ENCODE measurements at regions not wholly inside any gene's neighbourhood (a gene's known extent, or its start where the extent isn't known, plus 50 kb on each side); places are given as distances from the start of the nearest gene placed in this dataset.
"Not testable (repeated sequence)": the region's sequence is repeated elsewhere in the genome, so short reads cannot be mapped to it uniquely, and the experiment has no call there.

DNA sequence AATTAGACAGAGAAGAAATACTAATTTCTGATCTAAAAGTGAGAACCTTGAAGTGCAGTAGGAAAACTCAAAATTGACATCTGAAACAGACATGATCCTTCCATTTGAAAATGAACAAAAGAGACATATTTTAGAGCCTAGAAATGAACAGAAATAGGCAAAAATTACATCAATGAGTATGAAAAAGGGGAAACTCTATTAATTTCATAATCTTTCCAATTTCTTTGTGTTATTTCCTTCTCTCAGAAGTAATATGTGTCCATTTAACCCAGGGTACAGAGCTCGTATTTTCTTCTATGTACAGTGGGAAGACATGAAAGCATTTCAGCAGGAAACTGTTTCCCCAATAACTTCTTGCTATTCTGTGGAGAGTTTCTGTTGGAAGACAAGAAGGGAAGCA is 263.1 kb downstream of the CGGBP1 start:
- DNase-seq (ENCODE audit: low spot score) = no peak

DNA sequence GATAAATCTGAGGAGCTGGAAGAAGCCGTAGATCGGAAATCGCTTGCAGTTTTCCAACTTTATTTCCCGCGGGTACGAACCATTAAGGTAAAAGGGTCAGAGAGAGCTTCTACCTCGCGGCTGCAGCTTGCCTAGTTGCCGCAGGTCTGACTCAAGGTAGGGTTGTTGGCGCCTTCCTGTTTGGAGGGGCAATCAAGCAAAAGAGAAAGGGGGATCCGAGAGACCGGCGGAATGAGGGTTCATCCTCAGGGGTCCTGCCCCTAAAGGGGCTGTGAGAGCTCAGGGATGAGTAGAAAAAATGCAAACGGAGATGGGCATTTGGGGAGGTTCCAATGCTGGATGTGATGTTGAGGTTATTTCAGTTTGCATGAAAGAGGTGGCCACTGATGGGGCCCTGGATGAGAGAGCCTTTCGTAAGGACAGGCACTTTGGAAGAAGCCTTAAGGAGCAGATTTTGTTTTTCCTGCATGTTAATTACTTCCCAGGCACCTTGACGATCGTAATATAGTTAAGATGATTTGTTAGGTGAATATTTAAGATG is 265.4 kb downstream of the CGGBP1 start:
- DNase-seq (ENCODE audit: low spot score) = no peak

DNA sequence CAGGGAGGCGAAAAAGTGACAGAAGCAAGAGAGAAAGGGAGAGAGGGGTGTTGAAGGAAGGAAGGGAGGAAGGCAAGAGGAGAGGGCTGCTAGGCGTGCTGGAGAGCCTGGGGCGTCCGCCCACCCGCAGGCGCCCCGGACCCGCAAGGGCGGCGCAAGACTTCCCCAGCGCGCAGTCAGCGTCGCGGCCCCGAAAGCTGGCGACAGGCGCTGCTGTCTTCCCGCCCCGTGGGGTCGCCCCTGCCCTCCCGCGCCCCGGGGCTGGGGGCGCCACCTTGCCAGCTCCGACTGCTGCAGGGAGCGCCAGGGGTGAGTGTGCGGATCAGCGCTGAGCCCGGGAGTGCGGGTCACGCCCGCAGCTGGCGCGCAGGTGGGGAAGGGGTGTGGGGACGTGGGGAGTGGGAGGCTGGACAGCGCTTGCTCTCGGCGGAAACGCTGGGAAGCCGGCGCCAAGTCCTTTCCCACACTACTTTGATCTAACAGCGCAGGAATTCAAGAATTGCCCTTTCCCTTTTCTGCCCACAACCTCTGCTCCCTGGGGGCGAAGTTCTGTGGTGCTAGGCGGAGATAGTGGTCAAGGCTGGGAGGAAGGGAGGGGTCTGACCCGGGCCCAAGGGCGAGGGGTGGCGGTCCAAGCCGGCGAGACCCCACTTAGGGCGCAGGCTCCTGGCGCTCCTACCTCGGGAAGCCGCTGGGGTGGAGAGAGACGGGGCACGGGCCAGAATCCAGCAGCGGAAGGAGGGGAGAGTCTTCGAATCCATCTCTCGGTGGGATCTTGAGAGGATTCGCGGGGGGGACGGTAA is 266.1 kb downstream of the CGGBP1 start, which contains the start of gene HTR1F:
HTR1F (plus strand) TSS at position 173 of the 803 bp plus-strand sequence.
- DNase-seq (ENCODE audit: low spot score) = no peak

DNA sequence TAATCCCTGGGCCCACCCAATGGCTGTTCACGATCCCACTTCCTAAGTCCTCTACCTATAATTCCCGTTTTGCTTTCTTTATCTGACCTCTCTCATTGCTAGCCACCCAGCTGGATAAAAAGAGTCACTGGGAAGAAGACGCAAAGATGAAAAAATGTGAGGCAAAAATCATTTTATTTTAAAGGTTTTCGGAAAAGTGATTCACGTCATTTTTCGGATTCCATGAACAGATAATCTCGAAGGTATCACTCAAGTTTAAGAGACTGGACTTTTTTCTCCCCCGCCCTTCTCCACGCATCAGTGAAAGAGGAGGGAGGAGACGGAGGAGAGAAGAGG is 266.6 kb downstream of the CGGBP1 start:
- no peak for DNase-seq (ENCODE audit: low spot score)

DNA sequence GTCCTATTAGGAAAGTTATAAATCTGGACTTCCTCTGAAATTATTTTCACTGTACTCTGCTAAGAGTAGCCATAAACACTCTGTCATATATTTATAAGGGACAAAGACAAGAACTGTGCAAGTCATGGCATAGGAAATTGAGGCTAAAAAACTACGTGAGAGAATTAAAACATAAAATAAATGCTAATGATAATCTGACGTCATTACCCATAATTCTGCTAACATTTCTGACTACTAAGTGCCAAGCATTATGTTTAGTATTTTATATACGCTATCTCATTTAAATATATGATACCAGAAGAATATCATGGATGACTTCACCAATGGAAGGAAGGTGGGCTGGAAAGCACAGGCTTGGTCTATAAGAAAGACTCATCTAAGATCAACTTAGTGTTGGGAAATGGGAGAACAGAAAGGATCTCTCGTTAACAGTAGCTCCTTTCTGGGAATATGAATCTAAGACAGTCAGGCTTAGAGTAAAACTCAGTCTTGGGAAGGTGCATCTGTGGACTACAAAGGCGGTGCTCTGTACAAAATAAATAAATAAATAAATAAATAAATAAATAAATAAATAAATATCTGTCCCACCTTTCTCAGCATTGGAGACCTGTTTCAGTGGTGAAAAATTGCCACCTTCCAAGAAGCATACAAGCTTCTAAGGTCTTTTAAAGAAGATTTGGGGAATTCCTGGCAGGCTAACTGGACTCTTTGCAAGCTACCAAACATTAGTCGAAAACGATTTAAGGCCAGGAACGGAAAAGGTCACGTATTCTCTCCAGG is 267.4 kb downstream of the CGGBP1 start:
- DNase-seq (ENCODE audit: low spot score) = no peak

DNA sequence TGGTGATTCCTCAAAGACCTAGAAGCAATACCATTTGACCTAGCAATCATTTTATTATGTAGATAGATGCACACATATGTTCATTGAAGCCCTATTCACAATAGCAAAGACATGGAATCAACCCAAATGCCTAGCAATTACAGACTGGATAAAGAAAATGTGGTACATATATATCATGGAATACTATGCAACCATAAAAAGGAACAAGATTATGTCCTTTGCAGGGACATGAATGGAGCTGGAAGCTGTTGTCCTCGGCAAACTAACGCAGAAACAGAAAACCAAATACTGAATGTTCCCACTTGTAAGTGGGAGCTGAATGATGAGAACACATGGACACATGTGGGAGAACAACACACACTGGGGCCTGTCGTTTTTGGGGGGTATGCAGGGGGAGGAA is 269.8 kb downstream of the CGGBP1 start:
- DNase-seq (ENCODE audit: low spot score) = not testable (repeated sequence)

DNA sequence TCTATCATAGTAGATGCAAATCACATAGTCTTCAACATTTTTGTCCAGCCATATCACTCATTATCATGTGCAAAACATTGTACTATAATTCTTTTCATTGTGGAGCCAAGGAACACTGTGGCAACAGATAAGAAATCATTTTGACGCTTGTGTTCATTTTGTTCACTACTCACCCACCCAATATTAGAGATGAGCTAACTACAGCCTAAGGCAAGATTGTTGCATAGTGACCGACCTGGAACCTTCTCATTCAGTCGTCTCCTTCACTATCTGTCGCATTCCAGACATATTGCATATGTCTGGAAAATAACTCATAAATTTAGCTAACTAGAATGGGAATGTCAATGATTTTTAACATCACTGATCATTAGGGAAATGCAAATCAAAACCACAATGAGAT is 270.3 kb downstream of the CGGBP1 start:
- DNase-seq (ENCODE audit: low spot score) = no peak

DNA sequence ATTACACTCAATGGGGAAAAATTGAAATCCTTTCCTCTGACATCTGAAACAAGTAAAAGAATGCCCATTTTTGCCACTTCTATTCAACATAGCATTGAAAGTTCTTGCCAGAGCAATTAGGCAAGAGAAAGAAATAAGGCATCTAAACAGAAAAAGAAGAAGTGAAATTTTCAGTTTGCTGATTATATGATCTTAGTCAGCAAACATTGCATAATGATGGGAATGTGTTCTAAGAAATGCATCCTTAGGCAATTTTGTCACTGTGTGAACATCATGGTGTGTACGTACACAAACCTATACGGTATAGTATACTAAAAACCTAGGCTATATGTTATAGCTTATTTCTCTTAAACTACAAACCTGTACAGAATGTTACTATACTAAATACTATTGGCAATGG is 278.0 kb downstream of the CGGBP1 start:
- no peak for DNase-seq (ENCODE audit: low spot score)

DNA sequence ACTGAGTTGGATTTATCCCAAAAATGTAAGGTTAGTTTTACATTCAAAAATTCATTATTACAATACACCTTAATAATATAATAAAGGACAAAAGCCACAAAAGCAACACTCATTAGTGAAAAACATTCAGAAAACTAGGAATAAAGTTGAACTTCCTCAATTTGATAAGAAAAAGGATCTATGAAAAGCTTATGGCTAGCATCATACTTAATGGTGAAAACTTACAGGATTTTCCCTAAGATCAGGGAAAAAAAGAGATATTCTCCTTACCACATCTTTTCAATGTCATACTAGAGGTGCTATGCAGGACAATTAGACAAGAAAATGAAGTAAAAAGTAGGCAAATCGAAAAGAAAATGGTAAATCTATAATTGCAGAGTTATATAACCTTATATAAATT is 279.9 kb downstream of the CGGBP1 start:
- DNase-seq (ENCODE audit: low spot score) = no peak

DNA sequence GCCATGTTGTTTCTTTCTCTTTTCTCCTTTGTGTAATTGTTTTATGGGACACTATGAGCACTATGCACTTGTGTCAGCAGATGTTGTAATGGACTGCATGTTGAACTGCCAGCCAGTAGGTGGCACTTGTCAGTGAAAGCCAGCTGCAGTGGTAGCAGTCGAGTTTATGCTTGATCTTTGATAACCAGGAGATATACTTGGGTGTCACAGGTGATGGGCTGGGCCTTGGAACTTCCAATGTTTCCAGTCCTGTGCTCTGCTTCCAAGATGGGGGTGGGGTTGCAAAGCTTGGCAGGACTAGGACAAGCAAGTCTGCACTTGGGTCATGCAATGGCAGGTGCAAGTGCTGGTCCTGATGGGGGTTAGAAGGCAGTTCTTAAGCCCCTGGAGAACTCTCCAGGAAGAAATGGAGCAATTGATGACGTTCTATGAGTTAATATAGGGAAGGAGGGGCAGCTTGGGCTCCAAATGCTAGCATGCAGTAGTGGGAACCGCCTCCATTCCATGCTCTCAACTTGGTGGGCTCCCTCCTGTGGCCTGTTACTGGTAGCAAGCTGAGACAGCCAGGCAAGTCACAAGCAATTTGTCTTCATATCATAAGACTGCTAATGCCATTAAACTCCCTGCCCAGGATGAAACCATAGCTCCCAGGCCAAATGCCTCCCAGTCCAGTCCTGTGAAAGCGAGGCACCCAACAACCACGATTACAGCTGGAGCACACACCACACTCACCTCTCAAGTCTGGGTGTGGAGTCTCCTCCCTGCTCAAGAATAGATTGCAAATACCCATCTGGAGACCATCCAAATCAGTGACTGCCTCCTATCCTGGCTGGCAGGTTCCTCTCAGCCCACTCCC is 287.2 kb downstream of the CGGBP1 start:
- DNase-seq (ENCODE audit: low spot score) = peak; percentile 23

DNA sequence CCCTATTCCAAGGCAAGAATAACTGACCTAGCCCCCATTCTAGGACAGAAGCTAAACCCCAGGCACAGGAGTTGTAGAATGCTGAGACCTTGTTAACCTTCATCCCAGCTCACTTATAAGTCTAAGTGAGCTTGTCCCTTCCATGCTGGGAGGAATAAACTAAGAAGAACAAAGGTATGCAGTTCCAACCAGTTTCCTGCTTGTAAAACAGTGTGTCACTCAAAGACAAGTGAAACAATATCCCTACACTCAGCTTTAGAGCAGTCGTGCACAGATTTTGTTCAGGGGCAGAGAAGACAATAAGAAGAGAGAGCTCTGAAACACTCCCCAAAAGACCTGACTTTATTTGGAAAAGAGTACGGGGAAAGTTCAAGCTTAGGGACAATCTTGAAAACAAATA is 292.1 kb downstream of the CGGBP1 start:
- no peak for DNase-seq (ENCODE audit: low spot score)

DNA sequence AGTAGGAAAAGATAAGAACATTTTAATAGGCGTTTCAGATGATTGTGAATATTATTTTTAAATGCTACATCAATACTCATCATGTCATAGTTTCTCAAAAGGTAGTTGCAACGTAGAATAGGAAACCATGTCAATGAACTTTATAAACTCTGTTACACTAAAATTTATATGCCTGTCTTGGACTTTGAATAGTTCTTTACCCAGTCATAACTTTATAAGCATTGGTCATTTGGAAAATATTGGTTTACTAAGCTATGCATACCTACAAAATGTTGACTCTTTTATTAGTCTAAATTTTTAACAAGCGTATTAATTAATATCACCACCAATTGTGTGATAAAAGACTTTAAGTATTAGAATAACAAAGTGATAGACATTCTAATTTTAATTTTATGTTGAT is 293.5 kb downstream of the CGGBP1 start:
- no peak for DNase-seq (ENCODE audit: low spot score)

DNA sequence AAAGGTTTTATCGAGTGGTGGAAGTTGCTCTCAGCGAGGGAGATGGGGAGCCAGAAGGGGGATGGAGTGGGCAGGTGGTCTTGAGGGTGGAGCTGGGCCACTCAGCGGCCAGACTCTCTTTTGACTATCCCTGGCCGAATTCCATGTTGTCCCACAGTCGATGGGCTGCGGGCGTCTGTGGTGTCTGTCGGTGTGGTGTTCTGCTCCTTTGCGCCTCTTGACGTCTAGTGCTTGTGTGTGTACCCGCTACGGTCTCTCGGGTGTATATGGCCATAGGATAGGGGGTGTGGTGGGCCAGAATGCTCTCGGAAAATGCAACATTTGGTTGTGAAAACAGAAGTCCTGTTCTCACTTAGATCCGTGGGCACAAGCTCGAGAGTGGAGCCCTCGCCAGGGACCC is 297.0 kb downstream of the CGGBP1 start:
- no peak for DNase-seq (ENCODE audit: low spot score)

DNA sequence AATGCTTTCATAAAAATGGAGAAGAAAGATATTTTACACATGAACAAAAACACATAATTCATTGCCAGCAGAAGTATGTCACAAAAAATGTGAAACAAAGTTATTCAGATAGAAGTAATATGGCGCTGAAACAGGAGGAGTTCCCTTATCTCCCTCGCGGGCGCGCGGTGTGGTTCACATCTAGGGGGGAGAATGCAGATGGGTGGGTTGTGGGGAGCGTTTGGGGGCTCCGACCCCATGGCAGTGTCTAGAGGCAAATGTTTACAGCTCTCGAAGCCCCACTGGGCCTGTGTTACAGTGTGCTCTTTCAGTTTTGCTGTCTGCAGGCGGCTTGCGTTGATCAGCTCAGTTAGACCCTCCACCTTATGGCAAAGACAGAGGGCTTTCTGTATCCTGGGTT is 297.5 kb downstream of the CGGBP1 start:
- DNase-seq (ENCODE audit: low spot score) = no peak

DNA sequence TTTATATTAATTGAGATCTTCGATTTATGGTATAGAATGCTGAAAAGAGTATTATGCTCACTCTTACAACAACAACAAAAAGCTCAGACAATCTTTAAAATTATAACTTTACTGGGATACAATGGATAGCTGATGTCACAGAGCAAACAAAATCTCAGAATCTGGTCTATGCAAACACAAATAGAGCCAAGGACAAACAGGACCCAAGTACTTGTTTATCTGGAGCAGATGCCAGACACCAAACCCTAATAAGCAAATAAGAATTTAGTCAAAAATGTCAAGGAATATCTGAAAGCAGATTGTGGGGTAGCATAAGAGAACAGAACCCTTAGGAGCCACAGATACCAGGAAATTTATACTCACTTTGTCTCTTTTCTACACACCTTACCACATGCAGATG is 302.2 kb downstream of the CGGBP1 start:
- DNase-seq (ENCODE audit: low spot score) = no peak

DNA sequence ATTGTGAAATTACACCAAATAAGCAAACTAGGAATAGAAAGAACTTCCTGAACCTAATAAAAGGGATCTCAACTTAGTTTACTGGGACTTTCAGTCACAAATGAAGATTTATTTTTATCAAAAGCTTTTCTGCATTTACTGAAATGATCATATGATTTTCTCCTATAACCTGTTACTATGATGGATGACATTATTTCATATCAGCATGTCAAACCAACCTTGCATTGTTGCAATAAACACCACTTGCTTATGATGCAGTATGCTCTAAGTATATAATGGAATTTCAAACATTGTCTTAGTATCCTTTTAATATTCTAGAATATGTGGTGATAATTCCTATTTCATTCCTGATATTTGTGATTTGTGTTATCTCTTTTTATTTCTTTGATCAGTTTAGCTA is 303.0 kb downstream of the CGGBP1 start:
- DNase-seq (ENCODE audit: low spot score) = no peak

DNA sequence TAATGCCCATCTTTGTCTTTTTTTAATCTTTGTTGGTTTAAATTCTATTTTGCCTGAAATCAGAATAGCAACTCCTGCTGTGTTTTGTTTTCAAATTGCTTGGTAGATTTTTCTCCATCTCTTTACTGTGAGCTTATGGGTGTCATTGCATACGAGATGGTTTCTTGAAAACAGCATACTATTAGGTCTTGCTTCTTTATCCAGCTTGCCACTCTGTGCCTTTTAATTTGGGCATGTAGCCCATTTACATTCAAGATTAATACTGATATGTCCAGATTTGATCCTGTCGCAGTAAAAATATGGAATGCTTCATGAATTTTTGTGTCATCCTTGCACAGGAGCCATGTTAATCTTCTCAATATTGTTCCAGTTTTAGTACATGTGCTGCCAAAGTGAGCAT is 316.6 kb downstream of the CGGBP1 start:
- no peak for DNase-seq (ENCODE audit: low spot score)

DNA sequence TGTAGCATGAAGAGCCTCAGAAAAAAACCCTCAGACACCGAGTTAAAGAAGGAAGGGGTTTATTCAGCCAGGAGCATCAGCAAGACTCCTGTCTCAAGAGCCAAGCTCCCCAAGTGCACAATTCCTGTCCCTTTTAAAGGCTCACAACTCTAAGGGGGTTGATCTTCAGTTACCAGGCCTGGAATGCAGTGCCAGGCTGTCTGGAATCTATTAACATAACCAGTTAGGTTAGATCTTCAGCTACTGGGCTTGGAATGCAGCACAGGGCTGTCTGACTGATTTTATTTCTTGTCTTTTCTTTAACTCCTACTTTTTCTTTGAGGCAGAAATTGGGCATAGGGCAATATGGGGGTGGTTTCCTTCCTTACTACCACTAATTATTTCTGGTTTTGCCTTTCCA is 317.9 kb downstream of the CGGBP1 start:
- DNase-seq (ENCODE audit: low spot score) = not testable (repeated sequence)

DNA sequence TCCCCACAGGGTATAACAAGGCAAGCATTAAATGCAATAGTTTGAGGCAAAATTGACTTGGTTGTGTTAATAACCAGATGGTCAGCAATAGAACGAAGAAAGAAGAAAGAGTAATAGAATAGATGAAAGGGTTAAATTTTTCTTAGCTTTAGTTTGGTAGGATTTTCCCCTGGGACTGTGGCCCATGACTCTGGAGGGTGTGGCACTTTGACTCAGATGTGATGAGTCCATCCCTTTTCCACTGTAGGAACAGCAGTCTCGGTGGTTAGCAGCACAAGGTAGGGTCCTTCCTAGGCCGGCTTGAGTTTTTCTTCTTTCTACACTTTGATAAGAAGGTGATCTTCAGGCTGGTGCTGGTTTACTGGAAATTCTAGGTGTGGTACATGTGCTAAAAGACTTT is 321.0 kb downstream of the CGGBP1 start:
- not testable (repeated sequence) for DNase-seq (ENCODE audit: low spot score)

DNA sequence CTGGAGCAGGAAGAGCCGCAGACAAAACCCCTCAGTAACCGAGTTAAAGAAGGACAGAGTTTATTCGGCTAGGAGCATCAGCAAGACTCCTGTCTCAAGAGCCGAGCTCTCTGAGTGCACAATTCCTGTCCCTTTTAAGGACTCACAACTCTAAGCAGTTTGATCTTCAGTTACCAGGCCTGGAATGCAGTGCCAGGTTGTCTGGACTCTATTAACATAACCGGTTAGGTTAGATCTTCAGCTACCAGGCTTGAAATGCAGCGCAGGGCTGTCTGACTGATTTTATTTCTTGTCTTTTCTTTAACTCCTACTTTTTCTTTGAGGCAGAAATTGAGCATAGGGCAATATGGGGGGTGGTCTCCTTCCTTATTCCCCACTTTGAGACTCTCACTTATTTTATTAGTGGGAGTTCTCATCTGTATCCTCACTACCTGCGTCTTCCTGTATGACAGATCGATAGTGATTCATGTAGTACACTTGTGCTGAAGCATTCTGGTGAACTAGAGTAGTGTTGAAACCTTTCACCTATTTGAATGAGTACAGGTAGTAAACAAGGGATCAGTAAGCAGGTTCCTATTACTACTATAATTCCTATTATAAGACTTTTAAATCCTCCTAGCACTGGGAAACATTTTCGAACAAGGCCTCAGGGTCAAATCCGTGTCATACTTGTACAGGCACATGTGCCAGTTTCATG is 325.0 kb downstream of the CGGBP1 start:
- no peak for DNase-seq (ENCODE audit: low spot score)

DNA sequence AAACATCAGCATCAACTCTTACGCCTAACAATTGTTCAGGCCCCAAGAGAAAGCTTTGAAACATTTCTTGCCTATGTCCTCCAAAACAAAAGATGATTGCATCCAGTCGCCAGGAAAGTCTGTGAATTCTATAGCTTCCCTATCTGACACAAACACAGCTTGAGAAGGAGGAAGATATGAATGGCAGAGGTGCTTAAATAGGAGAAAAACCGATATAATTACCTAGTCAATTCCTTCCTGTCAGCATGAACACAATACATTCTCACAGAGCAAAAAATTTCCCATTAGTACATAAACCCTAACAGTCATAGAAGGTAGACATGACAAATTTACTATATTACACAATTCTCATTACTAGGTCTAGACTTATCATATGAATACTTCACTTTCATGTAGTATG is 326.5 kb downstream of the CGGBP1 start:
- no peak for DNase-seq (ENCODE audit: low spot score)

DNA sequence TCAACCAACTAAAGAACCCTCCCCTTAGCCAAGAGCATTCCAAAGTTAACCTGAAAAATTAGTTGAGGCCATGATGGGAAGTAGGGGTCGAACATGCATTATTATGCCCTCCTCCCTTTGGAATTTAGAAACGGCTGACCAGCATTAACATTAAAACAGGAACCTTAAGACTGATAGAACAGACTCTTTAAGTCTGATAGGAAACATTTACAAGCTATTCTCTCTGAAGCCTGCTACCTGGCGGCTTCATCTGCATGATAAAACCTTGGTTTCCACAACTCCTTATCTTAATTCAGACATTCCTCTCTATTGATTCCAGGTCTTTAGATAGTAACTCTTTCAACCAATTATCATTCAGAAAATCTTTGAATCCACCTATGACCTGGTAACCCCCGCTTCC is 331.0 kb downstream of the CGGBP1 start:
- no peak for DNase-seq (ENCODE audit: low spot score)

All from mucosa of gallbladder (tissue), 1 donor.